GM12875 (cell line): ENCODE measurements at regions not wholly inside any gene's neighbourhood (a gene's known extent, or its start where the extent isn't known, plus 50 kb on each side); places are given as distances from the start of the nearest gene placed in this dataset.

Source experiments
- H3K4me3 ChIP-seq: one replicate; pipeline ENCODE4 v1.5.1; 2011; ENCODE audit warnings: low read depth, low read length, control low read depth
- CTCF ChIP-seq: IDR thresholded peaks from 2 replicates; pipeline ENCODE4 v1.5.1; 2011; ENCODE audit warnings: low read depth, mild to moderate bottlenecking, control low read depth, inconsistent platforms, low read length, moderate library complexity, borderline replicate concordance; ENCODE audit not compliant: insufficient read depth

GRCh38 chr1:5638582-5638981 lies 353.6 kb downstream of the NPHP4 start:
- no peak overlapping the region for H3K4me3 ChIP-seq
- TF ChIP-seq CTCF: no peak

- H3K4me3 ChIP-seq: no peak overlapping the region
- TF ChIP-seq CTCF: peak; percentile 63
Observed at GRCh38 chr1:5637171-5637570, 355.1 kb downstream of the NPHP4 start.

GRCh38 chr1:5634893-5635292 lies 357.3 kb downstream of the NPHP4 start:
- TF ChIP-seq CTCF: no peak
- H3K4me3 ChIP-seq: no peak overlapping the region

GRCh38 chr1:5632814-5633213 lies 359.4 kb downstream of the NPHP4 start:
- TF ChIP-seq CTCF: no peak
- no peak overlapping the region for H3K4me3 ChIP-seq

GRCh38 chr1:5632224-5632623 lies 360.0 kb downstream of the NPHP4 start:
- H3K4me3 ChIP-seq: no peak overlapping the region
- no peak for TF ChIP-seq CTCF

- H3K4me3 ChIP-seq: no peak overlapping the region
- TF ChIP-seq CTCF: no peak
Observed at GRCh38 chr1:5628416-5628815, 363.8 kb downstream of the NPHP4 start.

GRCh38 chr1:5623399-5623798 lies 368.8 kb downstream of the NPHP4 start:
- no peak overlapping the region for H3K4me3 ChIP-seq
- TF ChIP-seq CTCF: no peak
